ENCODE measurements at regions not wholly inside any gene's neighbourhood (a gene's known extent, or its start where the extent isn't known, plus 50 kb on each side); places are given as distances from the start of the nearest gene placed in this dataset.

DNA sequence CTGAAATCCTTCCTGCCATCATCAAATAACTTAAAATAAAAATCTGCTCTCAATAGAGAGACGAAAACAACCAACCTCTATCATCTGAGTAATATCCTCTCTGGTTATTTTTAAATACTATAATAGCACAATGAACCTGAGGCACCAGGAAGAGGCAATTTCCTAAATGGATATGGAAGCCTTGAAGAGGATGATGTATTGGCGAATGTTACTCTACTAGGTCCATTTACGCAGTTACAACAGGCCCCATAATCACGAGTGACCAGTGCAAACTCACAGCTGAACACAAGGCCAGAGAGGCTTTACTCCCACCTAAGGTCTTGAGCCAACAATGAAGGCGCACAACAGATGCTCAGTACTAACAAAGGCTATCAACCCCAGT lies 678.8 kb upstream of the NR3C2 start:
- H3K79me2 ChIP-seq (ENCODE audit: control insufficient read depth in 1 of 2, insufficient read depth in 2 of 2, low read length in 2 of 2): no peaks in the 10 kb centered on the region
- no peaks in the 10 kb centered on the region for H3K79me1 ChIP-seq (ENCODE audit: low read depth, low read length)
- H2BK15ac ChIP-seq (ENCODE audit: low read length): no peak overlapping the region
- no peak overlapping the region for H2BK120ac ChIP-seq (replicated peaks; ENCODE audit: low read depth, low read length)
- no peak overlapping the region for H3K18ac ChIP-seq (ENCODE audit: extremely low read depth, low read length)
- H2AK5ac ChIP-seq (ENCODE audit: low read depth, low read length): no peak overlapping the region
- H3K27me3 ChIP-seq (replicated peaks in 1 of 4; ENCODE audit: control insufficient read depth in 3 of 4, extremely low read depth in 1 of 4, insufficient read depth in 3 of 4, low read length in 3 of 4): no peaks in the 10 kb centered on the region
- no peak for DNase-seq (ENCODE audit: low read depth in 1 of 2, low spot score in 2 of 2)
- no peak overlapping the region for H3K4me3 ChIP-seq (ENCODE audit: extremely low read depth in 1 of 4, insufficient read depth in 2 of 4, low read depth in 3 of 4, low read length in 4 of 4)
- no peak overlapping the region for H3K14ac ChIP-seq (ENCODE audit: insufficient read length)
- no peak overlapping the region for H3K23ac ChIP-seq (ENCODE audit: insufficient read length)
- no peaks in the 10 kb centered on the region for H3K36me3 ChIP-seq (ENCODE audit: control insufficient read depth in 2 of 4, insufficient read depth in 4 of 4, low read length in 3 of 4)
- no peaks in the 10 kb centered on the region for H4K20me1 ChIP-seq (replicated peaks in 1 of 2; ENCODE audit: control insufficient read depth in 1 of 2, insufficient read depth in 2 of 2, low read length in 2 of 2)
- 0 out of 2 replicates have a peak overlapping the region, but pooled peaks have one; percentile 47 for H2AFZ ChIP-seq (ENCODE audit: low read length)
- H3K9me3 ChIP-seq (ENCODE audit: insufficient read depth in 2 of 2, low read depth in 1 of 2, low read length in 1 of 2): no peaks in the 10 kb centered on the region
- no peaks in the 10 kb centered on the region for H3K23me2 ChIP-seq (ENCODE audit: low read depth, low read length)
- no peak overlapping the region for H2BK5ac ChIP-seq (ENCODE audit: low read depth, low read length)
- POLR2A ChIA-PET (ENCODE audit: partially characterized antibody): no interaction called here
- no peak overlapping the region for H4K91ac ChIP-seq (replicated peaks; ENCODE audit: insufficient read length, low read length)
- no peak overlapping the region for H4K8ac ChIP-seq (ENCODE audit: extremely low read depth, insufficient read depth, low read length)
- H3K4me2 ChIP-seq (ENCODE audit: insufficient read depth in 1 of 2, low read depth in 2 of 2, low read length in 2 of 2): no peak overlapping the region
- CTCF ChIA-PET (ENCODE audit: partially characterized antibody): interaction anchor here (1.4 kb wide), 1 partner anchor 143 kb away, joined by 4 read pairs; no protein-coding TSS in a partner anchor
- H4K5ac ChIP-seq (ENCODE audit: insufficient read length, low read depth, low read length): no peak overlapping the region
- H3K9ac ChIP-seq (replicated peaks in 1 of 4; ENCODE audit: extremely low read depth in 1 of 4, low read depth in 3 of 4, low read length in 3 of 4): no peak overlapping the region
- H3K4ac ChIP-seq (replicated peaks; ENCODE audit: insufficient read length, low read depth, low read length): no peak overlapping the region
- 83% methylated on average over 5 of the region's 5 CpGs; no CpG with 5 or more reads in 1 of the 2 experiments for WGBS, 2 experiments (ENCODE audit: extremely low coverage in 1 of 2, insufficient coverage in 1 of 2, insufficient read length in 1 of 2, insufficient replicate concordance in 2 of 2, low coverage in 1 of 2, low lambda C conversion rate in 2 of 2, missing lambda C conversion rate in 1 of 2)
- no peaks in the 10 kb centered on the region for H3K4me1 ChIP-seq (replicated peaks in 1 of 4; ENCODE audit: control insufficient read depth in 3 of 4, insufficient read depth in 4 of 4, low read length in 3 of 4)
- H2BK20ac ChIP-seq (ENCODE audit: low read length): no peak overlapping the region
- H2BK12ac ChIP-seq (ENCODE audit: low read depth, low read length): no peak overlapping the region
- no peak for FAIRE-seq
- H3K56ac ChIP-seq (replicated peaks; ENCODE audit: insufficient read length, low read depth, low read length): no peak overlapping the region
- H3K27ac ChIP-seq (ENCODE audit: low read depth, low read length): no peak overlapping the region
- no peak for TF ChIP-seq ZNF274 (IDR thresholded peaks at IDR 0.05; ENCODE audit: borderline replicate concordance, extremely low read depth, low read length)
- TF ChIP-seq, protein P1, sequence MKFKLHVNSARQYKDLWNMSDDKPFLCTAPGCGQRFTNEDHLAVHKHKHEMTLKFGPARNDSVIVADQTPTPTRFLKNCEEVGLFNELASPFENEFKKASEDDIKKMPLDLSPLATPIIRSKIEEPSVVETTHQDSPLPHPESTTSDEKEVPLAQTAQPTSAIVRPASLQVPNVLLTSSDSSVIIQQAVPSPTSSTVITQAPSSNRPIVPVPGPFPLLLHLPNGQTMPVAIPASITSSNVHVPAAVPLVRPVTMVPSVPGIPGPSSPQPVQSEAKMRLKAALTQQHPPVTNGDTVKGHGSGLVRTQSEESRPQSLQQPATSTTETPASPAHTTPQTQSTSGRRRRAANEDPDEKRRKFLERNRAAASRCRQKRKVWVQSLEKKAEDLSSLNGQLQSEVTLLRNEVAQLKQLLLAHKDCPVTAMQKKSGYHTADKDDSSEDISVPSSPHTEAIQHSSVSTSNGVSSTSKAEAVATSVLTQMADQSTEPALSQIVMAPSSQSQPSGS (IDR thresholded peaks at IDR 0.05; ENCODE audit: low read length): no peak
- TF ChIP-seq EP300 (IDR thresholded peaks at IDR 0.05; ENCODE audit: borderline replicate concordance in 1 of 2, low read depth in 2 of 2, low read length in 2 of 2): no peak
- TF ChIP-seq CBX5 (IDR thresholded peaks at IDR 0.05; ENCODE audit: low read depth, low read length): no peak
- no peak for TF ChIP-seq FOSL1 (IDR thresholded peaks at IDR 0.05; ENCODE audit: insufficient read depth, low read depth, low read length)
- TF ChIP-seq POLR2A (IDR thresholded peaks at IDR 0.05; ENCODE audit: control extremely low read depth in 1 of 2, low read depth in 2 of 2, low read length in 2 of 2): no peak
- TF ChIP-seq SIX5 (IDR thresholded peaks at IDR 0.05; ENCODE audit: low read depth, low read length): no peak
- no peak for TF ChIP-seq BRCA1 (IDR thresholded peaks at IDR 0.05; ENCODE audit: low read depth, low read length)
- TF ChIP-seq CREB1 (IDR thresholded peaks at IDR 0.05): no peak
- TF ChIP-seq, protein P2, sequence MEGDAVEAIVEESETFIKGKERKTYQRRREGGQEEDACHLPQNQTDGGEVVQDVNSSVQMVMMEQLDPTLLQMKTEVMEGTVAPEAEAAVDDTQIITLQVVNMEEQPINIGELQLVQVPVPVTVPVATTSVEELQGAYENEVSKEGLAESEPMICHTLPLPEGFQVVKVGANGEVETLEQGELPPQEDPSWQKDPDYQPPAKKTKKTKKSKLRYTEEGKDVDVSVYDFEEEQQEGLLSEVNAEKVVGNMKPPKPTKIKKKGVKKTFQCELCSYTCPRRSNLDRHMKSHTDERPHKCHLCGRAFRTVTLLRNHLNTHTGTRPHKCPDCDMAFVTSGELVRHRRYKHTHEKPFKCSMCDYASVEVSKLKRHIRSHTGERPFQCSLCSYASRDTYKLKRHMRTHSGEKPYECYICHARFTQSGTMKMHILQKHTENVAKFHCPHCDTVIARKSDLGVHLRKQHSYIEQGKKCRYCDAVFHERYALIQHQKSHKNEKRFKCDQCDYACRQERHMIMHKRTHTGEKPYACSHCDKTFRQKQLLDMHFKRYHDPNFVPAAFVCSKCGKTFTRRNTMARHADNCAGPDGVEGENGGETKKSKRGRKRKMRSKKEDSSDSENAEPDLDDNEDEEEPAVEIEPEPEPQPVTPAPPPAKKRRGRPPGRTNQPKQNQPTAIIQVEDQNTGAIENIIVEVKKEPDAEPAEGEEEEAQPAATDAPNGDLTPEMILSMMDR (IDR thresholded peaks at IDR 0.05; ENCODE audit: control extremely low read depth in 1 of 3, insufficient read depth in 1 of 3, low read depth in 1 of 3, low read length in 3 of 3): no peak
- TF ChIP-seq MAFK (IDR thresholded peaks at IDR 0.05; ENCODE audit: low read depth, low read length): no peak
- TF ChIP-seq YY1 (IDR thresholded peaks at IDR 0.05; ENCODE audit: low read depth, low read length): no peak

Data from H1 (cell line).